H1 (cell line): ENCODE measurements at regions not wholly inside any gene's neighbourhood (a gene's known extent, or its start where the extent isn't known, plus 50 kb on each side); places are given as distances from the start of the nearest gene placed in this dataset.

Source experiments
- BCL11A ChIP-seq, 2 experiments: IDR thresholded peaks; one replicate each; pipeline ENCODE4 v1.6.1; 2011; ENCODE audit warnings: low read depth in 2 of 2, low read length in 2 of 2, mild to moderate bottlenecking in 2 of 2
- CBX5 ChIP-seq: fragments of 300-800, 300-1000 bp; sonication (generic); IDR thresholded peaks from 2 replicates; pipeline ENCODE4 v1.7.1; 2016; ENCODE audit warnings: antibody characterized with exemption, low read length, low read depth
- CREB1 ChIP-seq: IDR thresholded peaks from 2 replicates; pipeline ENCODE4 v1.6.1; 2012; ENCODE audit warnings: inconsistent platforms
- EP300 ChIP-seq, 2 experiments: IDR thresholded peaks; 1 replicate in 1 of 2; 2 replicates in 1 of 2; pipeline ENCODE4 v1.6.1; 2011 to 2012; ENCODE audit warnings: low read depth in 2 of 2, low read length in 2 of 2, mild to moderate bottlenecking in 2 of 2, borderline replicate concordance in 1 of 2, inconsistent platforms in 1 of 2, moderate library complexity in 1 of 2
- EZH2 ChIP-seq: fragments of 200-600 bp; sonication (generic); IDR thresholded peaks from 2 replicates; pipeline ENCODE4 v1.7.1; 2012; ENCODE audit warnings: low read depth, mild to moderate bottlenecking, moderate library complexity, low read length, inconsistent platforms; ENCODE audit not compliant: severe bottlenecking
- GTF2F1 ChIP-seq: IDR thresholded peaks from 2 replicates; pipeline ENCODE4 v1.6.1; 2012; ENCODE audit warnings: low read depth, low read length, improper control_type of control experiment, borderline replicate concordance
- POLR2A ChIP-seq, 2 experiments: IDR thresholded peaks; 1 replicate in 1 of 2; 2 replicates in 1 of 2; pipeline ENCODE4 v1.6.1; 2011; ENCODE audit warnings: low read depth in 2 of 2, low read length in 2 of 2, mild to moderate bottlenecking in 2 of 2; ENCODE audit errors: control extremely low read depth in 1 of 2
- POLR2AphosphoS5 ChIP-seq: IDR thresholded peaks from 2 replicates; pipeline ENCODE4 v1.6.1; 2011; ENCODE audit warnings: low read depth, low read length
- RAD21 ChIP-seq, 2 experiments: IDR thresholded peaks in 1 of 2; conservative IDR thresholded peaks in 1 of 2; 2 replicates each; pipeline ENCODE4 v1.6.1; 2011; ENCODE audit warnings: low read depth in 2 of 2, low read length in 2 of 2, improper control_type of control experiment in 1 of 2, inconsistent platforms in 1 of 2, mild to moderate bottlenecking in 1 of 2, moderate library complexity in 1 of 2
- TBP ChIP-seq: IDR thresholded peaks from 2 replicates; pipeline ENCODE4 v1.6.1; 2011; ENCODE audit warnings: low read depth, low read length, improper control_type of control experiment
- ZNF274 ChIP-seq: IDR thresholded peaks from 2 replicates; pipeline ENCODE4 v1.7.0; 2012; ENCODE audit warnings: low read length, borderline replicate concordance; ENCODE audit errors: extremely low read depth
- TF ChIP-seq, protein P1 (sequence below), 3 experiments: IDR thresholded peaks; 1 replicate in 2 of 3; 2 replicates in 1 of 3; pipeline versions ENCODE4 v1.5.1 to v1.6.1; 2011; ENCODE audit warnings: low read length in 3 of 3, mild to moderate bottlenecking in 3 of 3, inconsistent platforms in 2 of 3, low read depth in 1 of 3, moderate library complexity in 1 of 3; ENCODE audit not compliant: insufficient read depth in 1 of 3; ENCODE audit errors: control extremely low read depth in 1 of 3
- TF ChIP-seq, protein P2 (sequence below): fragments of 300-600 bp; sonication (generic); IDR thresholded peaks from 2 replicates; pipeline ENCODE4 v1.7.1; 2012; ENCODE audit warnings: low read length, moderate library complexity, mild to moderate bottlenecking, inconsistent platforms; ENCODE audit not compliant: insufficient replicate concordance
- TF ChIP-seq, protein P3 (sequence below): IDR thresholded peaks from 2 replicates; pipeline ENCODE4 v1.6.1; 2012; ENCODE audit warnings: inconsistent platforms

- TF ChIP-seq TBP, result no peak
- no peak for TF ChIP-seq CREB1
- TF ChIP-seq POLR2AphosphoS5, result no peak
- TF ChIP-seq, protein P1, sequence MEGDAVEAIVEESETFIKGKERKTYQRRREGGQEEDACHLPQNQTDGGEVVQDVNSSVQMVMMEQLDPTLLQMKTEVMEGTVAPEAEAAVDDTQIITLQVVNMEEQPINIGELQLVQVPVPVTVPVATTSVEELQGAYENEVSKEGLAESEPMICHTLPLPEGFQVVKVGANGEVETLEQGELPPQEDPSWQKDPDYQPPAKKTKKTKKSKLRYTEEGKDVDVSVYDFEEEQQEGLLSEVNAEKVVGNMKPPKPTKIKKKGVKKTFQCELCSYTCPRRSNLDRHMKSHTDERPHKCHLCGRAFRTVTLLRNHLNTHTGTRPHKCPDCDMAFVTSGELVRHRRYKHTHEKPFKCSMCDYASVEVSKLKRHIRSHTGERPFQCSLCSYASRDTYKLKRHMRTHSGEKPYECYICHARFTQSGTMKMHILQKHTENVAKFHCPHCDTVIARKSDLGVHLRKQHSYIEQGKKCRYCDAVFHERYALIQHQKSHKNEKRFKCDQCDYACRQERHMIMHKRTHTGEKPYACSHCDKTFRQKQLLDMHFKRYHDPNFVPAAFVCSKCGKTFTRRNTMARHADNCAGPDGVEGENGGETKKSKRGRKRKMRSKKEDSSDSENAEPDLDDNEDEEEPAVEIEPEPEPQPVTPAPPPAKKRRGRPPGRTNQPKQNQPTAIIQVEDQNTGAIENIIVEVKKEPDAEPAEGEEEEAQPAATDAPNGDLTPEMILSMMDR (IDR thresholded peaks at IDR 0.05; ENCODE audit: control extremely low read depth in 1 of 3, insufficient read depth in 1 of 3, low read depth in 1 of 3, low read length in 3 of 3), result no peak
- no peak for TF ChIP-seq ZNF274
- TF ChIP-seq GTF2F1, result no peak
- TF ChIP-seq, protein P2, sequence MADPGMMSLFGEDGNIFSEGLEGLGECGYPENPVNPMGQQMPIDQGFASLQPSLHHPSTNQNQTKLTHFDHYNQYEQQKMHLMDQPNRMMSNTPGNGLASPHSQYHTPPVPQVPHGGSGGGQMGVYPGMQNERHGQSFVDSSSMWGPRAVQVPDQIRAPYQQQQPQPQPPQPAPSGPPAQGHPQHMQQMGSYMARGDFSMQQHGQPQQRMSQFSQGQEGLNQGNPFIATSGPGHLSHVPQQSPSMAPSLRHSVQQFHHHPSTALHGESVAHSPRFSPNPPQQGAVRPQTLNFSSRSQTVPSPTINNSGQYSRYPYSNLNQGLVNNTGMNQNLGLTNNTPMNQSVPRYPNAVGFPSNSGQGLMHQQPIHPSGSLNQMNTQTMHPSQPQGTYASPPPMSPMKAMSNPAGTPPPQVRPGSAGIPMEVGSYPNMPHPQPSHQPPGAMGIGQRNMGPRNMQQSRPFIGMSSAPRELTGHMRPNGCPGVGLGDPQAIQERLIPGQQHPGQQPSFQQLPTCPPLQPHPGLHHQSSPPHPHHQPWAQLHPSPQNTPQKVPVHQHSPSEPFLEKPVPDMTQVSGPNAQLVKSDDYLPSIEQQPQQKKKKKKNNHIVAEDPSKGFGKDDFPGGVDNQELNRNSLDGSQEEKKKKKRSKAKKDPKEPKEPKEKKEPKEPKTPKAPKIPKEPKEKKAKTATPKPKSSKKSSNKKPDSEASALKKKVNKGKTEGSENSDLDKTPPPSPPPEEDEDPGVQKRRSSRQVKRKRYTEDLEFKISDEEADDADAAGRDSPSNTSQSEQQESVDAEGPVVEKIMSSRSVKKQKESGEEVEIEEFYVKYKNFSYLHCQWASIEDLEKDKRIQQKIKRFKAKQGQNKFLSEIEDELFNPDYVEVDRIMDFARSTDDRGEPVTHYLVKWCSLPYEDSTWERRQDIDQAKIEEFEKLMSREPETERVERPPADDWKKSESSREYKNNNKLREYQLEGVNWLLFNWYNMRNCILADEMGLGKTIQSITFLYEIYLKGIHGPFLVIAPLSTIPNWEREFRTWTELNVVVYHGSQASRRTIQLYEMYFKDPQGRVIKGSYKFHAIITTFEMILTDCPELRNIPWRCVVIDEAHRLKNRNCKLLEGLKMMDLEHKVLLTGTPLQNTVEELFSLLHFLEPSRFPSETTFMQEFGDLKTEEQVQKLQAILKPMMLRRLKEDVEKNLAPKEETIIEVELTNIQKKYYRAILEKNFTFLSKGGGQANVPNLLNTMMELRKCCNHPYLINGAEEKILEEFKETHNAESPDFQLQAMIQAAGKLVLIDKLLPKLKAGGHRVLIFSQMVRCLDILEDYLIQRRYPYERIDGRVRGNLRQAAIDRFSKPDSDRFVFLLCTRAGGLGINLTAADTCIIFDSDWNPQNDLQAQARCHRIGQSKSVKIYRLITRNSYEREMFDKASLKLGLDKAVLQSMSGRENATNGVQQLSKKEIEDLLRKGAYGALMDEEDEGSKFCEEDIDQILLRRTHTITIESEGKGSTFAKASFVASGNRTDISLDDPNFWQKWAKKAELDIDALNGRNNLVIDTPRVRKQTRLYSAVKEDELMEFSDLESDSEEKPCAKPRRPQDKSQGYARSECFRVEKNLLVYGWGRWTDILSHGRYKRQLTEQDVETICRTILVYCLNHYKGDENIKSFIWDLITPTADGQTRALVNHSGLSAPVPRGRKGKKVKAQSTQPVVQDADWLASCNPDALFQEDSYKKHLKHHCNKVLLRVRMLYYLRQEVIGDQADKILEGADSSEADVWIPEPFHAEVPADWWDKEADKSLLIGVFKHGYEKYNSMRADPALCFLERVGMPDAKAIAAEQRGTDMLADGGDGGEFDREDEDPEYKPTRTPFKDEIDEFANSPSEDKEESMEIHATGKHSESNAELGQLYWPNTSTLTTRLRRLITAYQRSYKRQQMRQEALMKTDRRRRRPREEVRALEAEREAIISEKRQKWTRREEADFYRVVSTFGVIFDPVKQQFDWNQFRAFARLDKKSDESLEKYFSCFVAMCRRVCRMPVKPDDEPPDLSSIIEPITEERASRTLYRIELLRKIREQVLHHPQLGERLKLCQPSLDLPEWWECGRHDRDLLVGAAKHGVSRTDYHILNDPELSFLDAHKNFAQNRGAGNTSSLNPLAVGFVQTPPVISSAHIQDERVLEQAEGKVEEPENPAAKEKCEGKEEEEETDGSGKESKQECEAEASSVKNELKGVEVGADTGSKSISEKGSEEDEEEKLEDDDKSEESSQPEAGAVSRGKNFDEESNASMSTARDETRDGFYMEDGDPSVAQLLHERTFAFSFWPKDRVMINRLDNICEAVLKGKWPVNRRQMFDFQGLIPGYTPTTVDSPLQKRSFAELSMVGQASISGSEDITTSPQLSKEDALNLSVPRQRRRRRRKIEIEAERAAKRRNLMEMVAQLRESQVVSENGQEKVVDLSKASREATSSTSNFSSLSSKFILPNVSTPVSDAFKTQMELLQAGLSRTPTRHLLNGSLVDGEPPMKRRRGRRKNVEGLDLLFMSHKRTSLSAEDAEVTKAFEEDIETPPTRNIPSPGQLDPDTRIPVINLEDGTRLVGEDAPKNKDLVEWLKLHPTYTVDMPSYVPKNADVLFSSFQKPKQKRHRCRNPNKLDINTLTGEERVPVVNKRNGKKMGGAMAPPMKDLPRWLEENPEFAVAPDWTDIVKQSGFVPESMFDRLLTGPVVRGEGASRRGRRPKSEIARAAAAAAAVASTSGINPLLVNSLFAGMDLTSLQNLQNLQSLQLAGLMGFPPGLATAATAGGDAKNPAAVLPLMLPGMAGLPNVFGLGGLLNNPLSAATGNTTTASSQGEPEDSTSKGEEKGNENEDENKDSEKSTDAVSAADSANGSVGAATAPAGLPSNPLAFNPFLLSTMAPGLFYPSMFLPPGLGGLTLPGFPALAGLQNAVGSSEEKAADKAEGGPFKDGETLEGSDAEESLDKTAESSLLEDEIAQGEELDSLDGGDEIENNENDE, result no peak
- peak; percentile 10 to 27; a peak in 3 of 4 replicates for TF ChIP-seq RAD21 (IDR thresholded peaks at IDR 0.05 in 1 of 2, conservative IDR thresholded peaks at IDR 0.05 in 1 of 2; ENCODE audit: low read depth in 2 of 2, low read length in 2 of 2)
- no peak for TF ChIP-seq EP300 (IDR thresholded peaks at IDR 0.05; ENCODE audit: borderline replicate concordance in 1 of 2, low read depth in 2 of 2, low read length in 2 of 2)
- no peak for TF ChIP-seq CBX5
- TF ChIP-seq, protein P3, sequence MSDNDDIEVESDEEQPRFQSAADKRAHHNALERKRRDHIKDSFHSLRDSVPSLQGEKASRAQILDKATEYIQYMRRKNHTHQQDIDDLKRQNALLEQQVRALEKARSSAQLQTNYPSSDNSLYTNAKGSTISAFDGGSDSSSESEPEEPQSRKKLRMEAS, result no peak
- no peak for TF ChIP-seq EZH2
- no peak for TF ChIP-seq BCL11A (IDR thresholded peaks at IDR 0.05; ENCODE audit: low read depth in 2 of 2, low read length in 2 of 2)
- no peak for TF ChIP-seq POLR2A (IDR thresholded peaks at IDR 0.05; ENCODE audit: control extremely low read depth in 1 of 2, low read depth in 2 of 2, low read length in 2 of 2)
Observed at GRCh38 chr9:86626802-86627201, 272.6 kb upstream of the TUT7 start.
